ENCODE measurements at regions not wholly inside any gene's neighbourhood (a gene's known extent, or its start where the extent isn't known, plus 50 kb on each side); places are given as distances from the start of the nearest gene placed in this dataset.
"Not testable (repeated sequence)": the region's sequence is repeated elsewhere in the genome, so short reads cannot be mapped to it uniquely, and the experiment has no call there.

DNA sequence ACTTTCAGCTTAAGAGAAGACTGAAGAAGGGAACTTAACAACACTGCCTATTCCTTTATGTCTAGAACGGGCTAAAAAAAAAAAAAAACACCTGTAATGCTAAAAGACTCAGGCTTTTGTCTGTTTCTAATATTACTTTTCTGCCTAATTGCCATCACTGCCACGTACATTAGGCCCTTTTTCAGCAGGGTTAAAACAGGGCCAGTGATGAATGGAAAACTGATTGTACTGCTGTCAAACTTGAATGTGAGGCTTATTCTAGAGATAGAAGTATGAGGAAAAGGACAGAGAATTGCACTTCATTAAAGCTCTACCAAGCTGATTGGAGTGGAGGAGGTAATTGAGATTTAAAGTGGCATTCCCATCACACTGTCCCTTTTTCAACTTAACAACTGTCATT lies 535.8 kb downstream of the PRKD1 start:
- peak; percentile 17 to 40 for DNase-seq

DNA sequence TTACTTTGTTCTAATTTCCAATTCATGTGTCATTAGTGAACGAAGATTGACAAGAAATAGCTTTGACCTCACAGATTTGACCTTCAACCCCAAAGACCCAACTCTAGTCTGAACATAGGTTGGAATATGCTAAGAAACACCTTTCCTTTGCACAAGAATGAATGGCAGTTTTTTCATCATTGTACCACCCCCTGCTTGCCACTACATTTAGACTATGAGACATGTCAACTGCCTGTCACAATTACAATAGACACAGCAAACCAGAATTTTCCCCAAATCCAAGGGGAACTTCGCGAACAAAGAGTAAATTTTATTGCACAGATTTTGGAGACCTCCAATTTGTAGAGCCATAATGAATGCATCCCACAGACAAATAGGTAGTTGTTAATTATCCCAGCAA lies 535.4 kb downstream of the PRKD1 start:
- no peak for DNase-seq

DNA sequence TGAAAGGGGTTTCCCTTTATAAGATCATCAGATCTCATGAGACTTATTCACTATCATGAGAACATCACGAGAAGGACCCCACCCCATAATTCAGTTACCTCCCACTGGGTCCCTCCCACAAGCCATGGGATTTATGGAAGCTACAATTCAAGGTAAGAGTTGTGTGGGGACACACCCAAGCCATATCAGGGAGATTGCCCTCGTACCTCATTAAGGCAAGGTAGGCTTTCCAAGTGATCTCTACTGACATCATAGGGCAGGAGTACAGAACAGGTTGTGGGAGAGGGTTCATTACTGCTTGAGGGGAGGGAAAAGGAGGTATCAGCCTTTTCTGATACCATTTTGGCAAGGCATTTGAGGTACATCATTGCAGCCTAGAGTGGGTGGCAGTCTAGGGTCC lies 524.6 kb downstream of the PRKD1 start:
- DNase-seq: no peak

DNA sequence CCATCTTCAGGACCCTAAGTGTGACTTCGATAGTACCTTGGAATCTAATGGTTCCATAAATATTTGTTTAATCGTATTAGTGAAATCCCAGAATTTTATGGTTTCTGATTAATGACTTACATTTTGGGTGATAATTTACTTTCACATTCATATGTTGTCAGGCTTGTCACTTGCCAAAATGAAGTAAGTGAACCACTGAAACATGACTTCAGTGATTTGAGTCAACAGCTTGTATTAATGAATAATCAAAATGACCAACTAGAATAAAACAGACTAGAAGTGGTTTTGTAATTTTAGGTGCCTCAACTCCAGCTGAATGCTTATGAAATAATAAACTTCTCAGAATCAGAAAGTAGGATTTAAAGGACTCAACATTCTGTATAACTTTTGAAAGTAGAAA lies 517.1 kb downstream of the PRKD1 start:
- no peak for DNase-seq

DNA sequence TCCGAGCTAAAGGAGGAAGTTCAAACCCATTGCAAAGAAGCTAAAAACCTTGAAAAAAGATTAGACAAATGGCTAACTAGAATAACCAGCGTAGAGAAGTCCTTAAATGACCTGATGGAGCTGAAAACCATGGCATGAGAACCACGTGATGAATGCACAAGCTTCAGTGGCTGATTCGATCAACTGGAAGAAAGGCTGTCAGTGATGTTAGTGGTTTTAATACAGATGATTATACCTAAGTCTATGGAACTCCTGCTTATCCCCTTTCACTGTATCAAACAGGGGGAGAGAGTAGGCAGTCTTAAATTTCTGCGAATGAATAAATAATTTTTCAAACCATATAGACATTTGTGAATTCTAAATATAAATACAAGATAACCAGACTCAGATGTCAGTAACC lies 512.7 kb downstream of the PRKD1 start:
- not testable (repeated sequence) for DNase-seq

DNA sequence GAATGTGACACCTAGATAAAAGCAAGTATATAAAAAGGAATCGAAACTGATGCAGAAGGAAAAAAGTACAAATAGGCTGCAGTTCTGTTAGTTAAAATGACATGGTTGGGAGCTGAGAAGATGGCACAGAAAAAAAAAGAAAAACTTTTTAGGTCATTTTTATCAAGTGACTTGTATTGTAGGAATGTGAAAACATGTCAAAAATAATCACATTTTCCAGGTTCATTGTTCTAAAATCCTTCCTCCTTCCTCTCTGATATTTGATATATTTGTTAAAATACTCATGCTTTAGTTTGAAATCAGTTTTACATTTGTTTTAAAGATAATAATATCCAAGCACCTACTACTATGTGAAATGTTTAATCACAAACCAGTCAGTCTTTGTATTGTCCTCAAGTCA lies 507.9 kb downstream of the PRKD1 start:
- no peak for DNase-seq

DNA sequence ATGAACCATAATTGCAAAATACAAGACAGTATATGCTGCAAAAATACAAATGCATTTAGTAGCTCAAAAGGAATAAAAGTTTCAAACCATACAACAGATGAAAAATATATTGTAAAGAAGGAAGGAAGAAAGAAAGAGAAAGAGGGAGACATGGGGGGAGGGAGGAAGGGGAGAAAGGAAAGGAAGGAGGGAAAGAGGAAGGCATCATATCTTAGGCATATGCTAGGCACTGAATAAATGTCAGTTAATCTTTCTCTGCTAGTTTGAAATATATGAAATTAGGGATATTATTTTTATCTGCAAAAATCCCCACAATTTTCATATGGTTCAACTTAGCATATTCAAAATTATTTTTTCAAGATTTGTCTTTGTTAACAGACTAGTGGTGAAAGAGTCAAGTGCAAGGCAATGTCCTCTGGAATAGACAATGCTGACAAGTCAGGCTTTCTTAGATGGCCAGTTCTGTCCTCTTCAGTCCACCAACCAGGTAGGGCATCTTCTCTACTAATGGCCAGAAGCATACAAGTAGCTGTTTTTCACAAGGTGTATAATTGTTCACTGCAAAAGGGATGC lies 506.4 kb downstream of the PRKD1 start:
- no peak for DNase-seq

DNA sequence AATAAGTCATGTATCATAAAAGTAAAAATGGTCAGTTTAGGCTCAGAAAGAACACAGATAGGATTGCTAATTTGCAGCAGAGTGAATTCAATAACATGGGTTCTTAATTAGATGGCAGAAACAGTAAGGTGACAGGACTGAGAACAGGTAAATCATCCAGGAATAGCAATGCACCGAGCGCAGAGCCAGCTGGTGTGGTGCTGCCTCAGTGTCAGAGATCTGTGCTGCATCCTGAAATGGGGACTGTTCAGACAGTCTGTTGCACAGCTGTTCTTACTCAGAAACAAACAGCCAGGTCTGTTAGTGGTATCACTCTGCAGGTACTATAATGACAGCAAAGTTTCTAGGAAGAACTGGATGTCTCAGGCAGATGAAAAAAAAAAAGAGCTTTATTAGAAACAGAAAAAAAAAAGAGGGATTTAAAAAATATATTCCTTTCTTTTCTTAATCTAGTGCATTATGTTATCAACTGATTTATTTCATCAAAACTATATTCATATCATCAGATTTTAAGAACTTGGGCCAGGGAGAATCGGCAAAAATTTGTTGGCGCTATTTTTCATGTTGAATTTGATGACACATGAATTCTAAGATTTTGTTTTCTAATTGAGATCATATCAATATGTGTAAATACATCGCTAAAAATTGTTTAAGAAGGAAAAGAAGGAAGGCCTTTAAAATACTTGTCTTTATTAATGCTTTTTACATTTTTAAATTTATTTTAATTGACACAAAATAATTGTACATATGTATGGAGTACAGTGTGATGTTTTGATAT lies 501.8 kb downstream of the PRKD1 start:
- no peak for DNase-seq

DNA sequence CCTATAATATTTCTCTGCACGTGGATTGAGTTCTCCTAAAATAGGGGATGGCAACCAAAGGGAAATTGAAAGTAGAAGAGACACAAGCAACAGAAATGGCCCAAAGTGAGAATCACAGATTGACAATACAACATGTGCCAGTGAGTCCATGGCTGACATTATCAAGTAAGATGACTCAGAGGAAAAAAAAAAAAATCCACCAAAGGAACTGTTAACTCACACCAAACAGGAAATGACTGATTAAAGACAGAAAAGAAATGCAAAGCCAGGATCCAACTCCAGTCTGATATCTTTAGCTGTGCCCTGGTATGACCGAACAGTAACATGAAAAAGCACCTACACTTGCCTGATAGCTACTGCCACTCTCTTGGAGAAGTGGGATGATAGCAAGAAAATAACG lies 485.0 kb downstream of the PRKD1 start:
- no peak for DNase-seq

DNA sequence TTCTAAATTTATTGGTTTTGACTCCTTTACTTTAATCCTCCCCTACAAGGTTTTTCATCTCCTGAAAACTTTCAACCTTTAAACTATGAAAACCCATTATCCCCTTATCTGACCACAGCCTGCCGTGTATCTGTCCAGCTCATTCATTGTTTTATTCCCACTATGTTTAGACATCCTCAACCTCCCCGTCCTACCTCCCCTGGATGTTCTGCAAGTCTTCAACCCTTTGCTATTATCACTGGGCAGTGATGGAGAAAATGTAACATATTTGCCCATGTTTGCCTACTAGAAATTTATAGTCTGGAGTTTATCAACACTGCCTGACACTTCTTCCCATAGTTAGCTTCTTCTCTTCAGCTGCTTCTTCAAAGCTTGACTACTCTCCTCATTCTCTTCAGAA lies 483.4 kb downstream of the PRKD1 start:
- DNase-seq: no peak

DNA sequence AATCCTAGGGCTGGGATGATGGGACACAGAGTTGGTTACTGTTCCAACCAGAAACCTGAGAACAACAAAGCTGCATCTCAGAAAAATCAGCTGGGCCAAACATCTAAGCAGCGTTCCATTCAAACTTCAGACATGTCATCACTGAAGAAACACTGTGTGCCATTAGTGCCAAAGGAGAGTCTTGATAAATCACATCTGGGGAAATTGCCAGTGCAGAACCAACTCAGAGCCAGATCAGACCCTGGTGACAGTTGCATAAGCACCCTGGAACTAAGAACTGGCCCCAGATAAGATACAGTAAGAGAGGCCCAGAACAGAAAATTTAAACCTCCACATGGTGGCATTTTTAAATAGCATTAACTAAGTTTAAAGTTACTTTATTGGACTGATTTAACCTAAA lies 482.8 kb downstream of the PRKD1 start:
- no peak for DNase-seq

DNA sequence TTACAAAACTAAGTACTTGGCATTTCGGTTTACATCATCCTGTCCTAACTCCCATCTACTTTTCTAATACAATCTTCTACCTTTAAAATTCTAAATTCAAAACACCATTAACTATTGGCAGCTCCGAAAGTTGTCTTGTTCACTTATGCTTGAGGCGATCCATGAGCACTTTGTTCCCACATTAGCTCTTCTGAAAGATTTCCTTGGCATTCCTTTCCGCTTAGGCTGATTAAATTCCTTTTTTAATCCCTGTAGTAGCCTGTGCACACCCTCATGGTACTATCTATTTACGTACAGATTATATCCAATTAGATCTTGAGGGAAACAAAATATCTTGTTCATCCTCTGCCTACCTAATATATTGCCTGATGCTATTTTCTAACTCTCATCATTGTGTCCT lies 480.7 kb downstream of the PRKD1 start:
- no peak for DNase-seq

DNA sequence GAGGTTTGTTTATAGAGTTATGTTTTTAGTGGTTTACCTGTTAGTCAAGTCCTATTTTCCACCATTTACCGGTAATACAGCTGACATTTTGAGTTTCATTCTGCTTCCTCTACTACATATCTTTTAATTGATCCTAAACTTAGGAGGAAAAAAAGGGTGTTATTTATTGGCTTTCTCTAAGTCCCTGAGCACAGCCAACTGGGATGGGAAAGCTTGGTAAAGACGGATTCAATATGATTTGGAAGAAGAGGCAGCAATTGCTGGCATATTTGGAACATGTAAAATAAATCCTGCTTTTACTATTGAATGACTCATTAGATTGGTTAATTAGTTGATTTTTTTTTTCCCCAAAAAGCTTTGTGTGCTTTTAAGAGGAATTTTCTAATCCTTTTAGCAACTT lies 475.7 kb downstream of the PRKD1 start:
- DNase-seq: no peak

DNA sequence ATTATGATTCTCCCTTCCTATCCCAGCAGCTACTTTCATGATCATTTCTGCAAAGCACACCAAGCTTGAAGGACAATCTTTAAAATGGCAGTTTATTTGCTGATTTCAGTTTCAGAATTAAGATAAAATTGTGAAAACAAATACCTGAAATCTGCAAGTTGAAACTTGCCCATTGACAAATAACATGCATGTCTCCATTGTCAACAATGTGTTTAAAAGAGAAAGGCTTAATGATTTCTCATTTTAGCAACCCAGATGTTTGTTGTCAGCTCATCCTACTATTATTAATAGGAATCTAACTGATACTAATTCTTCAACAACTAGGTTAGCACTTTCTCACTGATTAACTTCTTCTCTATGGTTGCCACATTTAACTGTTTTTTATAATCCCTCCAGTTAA lies 474.6 kb downstream of the PRKD1 start:
- no peak for DNase-seq

DNA sequence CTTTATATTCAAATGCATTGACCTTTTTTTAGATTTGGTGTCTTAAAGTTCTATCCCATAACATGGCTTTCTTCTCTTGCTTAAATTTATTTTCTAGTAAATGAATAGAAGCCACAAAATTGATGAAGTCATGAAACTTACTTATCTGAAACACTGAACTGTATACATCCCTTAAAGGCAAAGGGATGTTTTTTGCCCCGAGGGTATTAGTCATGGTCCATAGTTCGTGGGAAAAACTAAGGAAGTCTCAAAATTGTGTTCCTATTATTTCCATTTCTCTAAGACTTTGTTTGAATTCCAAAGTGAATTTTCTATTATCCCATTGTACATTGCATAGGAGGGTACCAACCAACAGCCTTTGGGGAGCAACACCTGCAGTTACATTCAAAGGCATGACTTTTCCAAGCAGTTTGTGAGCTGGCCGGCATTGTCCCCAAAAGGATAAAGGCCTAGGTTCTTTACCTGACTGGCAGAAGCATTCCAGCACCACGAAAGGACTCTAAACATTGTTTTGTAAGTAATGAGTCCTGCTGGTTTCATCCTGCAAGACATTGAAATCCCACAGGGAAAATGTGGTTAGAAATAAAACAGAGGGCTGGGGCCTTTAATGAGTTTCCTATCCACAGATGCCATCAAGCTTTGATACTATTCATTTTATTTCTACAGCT lies 473.5 kb downstream of the PRKD1 start:
- no peak for DNase-seq

DNA sequence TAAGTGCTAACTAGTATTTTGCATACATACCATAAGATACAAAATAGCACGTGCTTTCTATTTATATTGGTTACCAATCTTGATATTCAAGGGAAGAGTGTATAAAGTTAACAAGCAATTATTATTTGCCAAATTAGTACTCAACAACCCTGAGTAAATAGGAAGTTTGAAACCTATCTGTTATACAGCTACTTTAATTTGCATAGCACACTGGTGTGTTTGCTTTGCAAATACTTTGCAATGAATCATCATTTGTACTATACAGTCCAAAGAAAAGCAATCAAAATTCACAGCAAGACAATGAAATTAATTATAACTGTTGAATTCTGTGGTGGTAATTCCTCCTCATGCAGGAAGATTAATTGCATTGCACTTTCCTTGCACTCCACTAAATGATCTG lies 469.1 kb downstream of the PRKD1 start:
- no peak for DNase-seq

DNA sequence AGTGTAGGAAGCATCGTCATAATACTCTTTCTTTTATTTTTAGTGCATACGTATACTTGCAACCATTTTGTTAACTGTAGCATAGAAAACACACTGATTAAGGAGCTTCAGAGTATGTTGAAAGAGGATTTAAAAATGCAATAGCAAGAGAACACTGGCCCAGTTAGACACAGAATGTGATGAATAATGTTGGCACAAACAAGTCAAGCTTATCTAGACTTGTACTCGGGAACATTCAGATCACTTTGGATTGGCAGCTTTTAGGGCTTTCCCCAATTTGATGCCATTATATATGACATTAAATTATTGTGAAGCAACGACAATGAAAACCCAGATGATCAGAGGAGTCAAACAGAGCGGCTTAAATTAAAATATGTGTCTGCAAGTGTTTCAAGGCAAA lies 468.1 kb downstream of the PRKD1 start:
- DNase-seq: no peak

DNA sequence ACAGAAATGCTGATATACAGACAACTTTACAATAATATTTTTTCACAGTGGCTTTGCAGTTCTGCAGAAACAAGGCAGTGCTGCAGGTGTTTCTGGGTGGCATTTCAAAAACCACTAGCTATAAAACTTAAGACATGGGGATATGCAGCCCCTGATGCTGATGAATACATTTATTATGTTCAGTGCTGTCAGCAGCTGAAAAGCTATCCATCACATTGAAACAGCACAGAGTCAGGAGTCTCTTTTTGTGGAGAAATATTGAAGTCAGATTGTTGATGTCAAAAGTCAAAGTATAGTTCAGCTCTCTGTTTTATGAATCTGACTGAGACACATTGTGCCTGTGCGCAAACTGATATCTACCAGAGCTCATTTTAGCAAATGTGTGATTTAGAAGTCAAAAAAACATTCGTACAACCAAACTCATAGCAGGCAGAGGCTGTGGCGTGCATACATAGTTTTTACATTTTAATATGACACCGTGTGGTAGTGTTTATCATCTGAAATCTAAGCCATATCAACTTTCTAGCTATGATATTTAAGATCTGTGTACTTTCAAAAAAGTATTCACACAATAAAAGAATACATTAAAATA lies 467.6 kb downstream of the PRKD1 start:
- no peak for DNase-seq

DNA sequence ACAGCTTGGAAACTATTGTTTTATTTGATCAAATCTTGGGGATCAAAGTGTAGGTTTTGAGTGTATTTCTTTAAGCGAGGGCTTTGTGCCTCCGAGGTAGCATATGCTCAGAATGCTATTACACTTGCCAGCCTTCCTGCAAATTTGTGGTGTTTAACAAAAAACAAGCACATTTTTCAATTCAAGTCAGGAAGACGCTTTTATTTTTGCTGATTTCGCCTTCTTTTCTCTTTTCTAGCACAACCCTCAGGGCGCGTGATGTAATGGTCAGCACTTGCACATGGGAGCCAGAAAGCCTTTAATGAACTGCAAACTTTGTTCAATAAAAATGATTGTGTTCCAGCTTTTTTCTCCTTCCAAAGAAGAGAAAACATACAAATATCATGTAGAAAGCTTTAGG lies 466.5 kb downstream of the PRKD1 start:
- no peak for DNase-seq

DNA sequence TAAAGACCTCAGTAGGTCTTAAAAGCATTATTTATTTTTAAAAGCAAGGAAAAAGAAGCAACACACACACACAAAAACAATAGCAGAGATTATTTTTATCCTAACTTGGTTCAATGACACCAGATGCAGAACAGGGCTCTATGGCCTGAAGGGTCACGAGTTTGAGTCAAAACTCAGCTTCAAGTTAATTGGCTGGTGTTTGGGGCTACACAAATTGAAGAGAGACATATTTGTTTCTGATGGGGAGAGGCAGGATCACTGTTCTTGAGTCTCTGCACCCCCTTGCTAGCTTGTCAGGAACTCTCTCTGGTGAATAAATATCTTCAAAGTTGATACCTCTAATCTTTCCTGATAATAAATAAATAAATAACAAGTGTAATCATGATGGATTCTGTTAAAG lies 466.1 kb downstream of the PRKD1 start:
- DNase-seq: no peak

DNA sequence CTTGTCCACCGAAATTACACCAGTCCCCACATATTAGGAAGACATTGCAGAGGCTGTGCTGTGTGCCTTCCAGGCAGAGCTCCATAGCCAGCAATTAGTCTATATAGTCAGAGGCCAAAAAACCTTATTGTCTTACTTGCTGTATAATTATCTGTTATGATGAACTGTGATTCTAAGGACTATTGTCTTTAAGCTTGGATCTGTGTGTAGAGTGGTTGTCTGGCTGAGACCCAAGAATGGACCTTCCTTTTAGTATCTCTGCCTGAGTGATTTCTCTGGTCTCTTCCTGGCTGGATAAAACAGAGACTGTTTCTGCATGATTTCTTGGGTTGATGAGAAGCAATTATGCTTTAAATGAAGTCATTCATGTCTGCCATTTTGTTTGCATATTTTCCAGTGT lies 465.3 kb downstream of the PRKD1 start:
- DNase-seq: peak; percentile 64 to 68

DNA sequence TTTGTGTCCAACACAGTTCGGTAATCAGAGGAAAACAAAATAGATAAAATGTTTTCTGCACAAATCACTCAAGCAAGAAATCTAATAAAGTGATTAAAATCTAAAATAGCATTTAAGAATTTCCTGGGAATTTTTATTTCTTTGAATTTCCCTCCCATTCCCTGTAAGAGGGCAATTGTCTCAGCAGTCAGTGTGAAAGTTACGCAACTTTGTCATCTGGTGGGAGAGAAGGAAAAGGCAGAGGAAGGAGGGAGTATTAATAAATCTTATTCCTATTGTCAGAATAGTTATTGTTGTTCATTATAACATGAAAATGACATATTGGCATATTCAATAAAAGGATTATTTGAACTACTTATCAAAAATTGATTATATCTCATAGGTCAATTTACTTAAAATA lies 464.9 kb downstream of the PRKD1 start:
- no peak for DNase-seq

DNA sequence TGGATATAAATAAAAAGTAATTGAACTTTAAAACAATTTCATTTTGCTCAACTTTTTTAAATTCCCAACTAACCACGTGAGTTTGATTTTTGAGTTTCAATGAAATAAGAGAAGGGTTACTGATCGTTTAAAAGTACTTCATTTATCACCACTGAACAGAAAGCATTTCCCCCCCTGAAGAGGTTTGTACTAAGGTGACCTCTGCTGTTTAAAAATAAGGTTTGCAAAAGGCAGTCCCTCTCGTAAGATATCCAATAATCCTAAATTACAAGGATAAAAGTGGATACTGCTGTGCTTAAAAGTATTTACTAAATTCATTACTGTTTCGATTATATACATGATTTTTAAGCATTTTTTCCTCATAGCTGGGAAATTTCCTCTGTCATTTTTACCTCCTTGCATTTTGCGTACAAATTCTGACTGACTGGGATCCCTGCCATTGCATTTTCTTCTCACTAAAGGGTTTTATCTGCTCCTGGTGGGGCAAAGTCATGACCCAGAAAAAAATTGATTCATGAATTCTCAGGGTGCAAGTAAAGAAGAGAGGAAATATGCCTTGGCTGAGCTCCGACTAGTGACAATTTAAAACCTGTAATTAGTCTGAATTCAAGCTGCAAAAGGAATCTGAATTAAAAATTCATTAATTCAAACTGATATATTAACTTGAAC lies 463.8 kb downstream of the PRKD1 start:
- no peak for DNase-seq

DNA sequence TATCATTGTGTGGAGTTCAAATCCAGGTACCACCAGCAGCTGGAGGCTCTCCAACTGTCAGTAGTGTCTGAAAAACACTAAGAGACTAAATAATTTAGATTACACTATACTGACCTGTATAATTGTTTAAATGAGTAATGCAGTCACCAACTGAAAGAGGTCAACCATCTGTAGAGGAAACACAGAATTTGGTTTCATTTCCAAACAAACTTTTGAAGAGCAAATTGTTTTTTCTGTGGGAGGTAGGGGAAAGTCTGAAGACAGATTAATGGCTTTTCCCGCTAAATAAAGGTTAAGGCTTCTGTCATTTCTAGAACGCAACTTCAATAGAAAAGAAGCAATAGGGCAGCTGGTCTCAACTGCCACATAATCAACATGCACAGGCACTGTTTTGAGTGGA lies 462.6 kb downstream of the PRKD1 start:
- DNase-seq: no peak
